Spleen (tissue), 7 donors: ENCODE measurements at regions not wholly inside any gene's neighbourhood (a gene's known extent, or its start where the extent isn't known, plus 50 kb on each side); places are given as distances from the start of the nearest gene placed in this dataset.

Source experiments
- CTCF ChIP-seq, 11 experiments: fragments of 200-600 bp in 7 of 11; fragments of 450-650 bp in 4 of 11; sonication (generic) in 4 of 11; IDR thresholded peaks in 8 of 11; conservative IDR thresholded peaks in 3 of 11; 1 replicate in 7 of 11; 2 replicates in 4 of 11; pipeline versions ENCODE4 v1.4.0 to v1.8.0; 2016 to 2021; ENCODE audit warnings: antibody characterized with exemption in 11 of 11, inconsistent platforms in 4 of 11, mild to moderate bottlenecking in 1 of 11
- POLR2A ChIP-seq, 3 donors: fragments of 450-650 bp; IDR thresholded peaks; one replicate each; pipeline ENCODE4 v1.5.1; 2017; ENCODE audit warnings: antibody characterized with exemption in 3 of 3, mild to moderate bottlenecking in 1 of 3
- donor health status: DM: no; HTN: no; CAD: no; lungs with moderate emphysema.
- donor health status: DM: no; HTN: no; CAD: no.
- donor health status: DM: no; HTN: no; CAD: no.

GRCh38 chr2:51401546-51401945 is 369.6 kb upstream of the NRXN1 start:
- TF ChIP-seq CTCF (IDR thresholded peaks at IDR 0.05 in 8 of 11, conservative IDR thresholded peaks at IDR 0.05 in 3 of 11) = no peak
- TF ChIP-seq POLR2A (IDR thresholded peaks at IDR 0.05) = no peak
